A549 (cell line): ENCODE measurements at regions not wholly inside any gene's neighbourhood (a gene's known extent, or its start where the extent isn't known, plus 50 kb on each side); places are given as distances from the start of the nearest gene placed in this dataset.

Source experiments
- BHLHE40 ChIP-seq: IDR thresholded peaks from 2 replicates; pipeline ENCODE4 v1.6.1; 2012; ENCODE audit warnings: low read depth, low read length, inconsistent platforms
- MAFK ChIP-seq: fragments of 450-650 bp; IDR thresholded peaks from 2 replicates; pipeline ENCODE4 v1.6.1; 2014; ENCODE audit not compliant: partially characterized antibody
- MYC ChIP-seq: IDR thresholded peaks from 2 replicates; pipeline ENCODE4 v1.6.1; 2012; ENCODE audit warnings: mild to moderate bottlenecking, inconsistent platforms, low read length, improper control_type of control experiment, borderline replicate concordance
- POLR2A ChIP-seq: IDR thresholded peaks from 2 replicates; pipeline ENCODE4 v1.6.1; 2012; ENCODE audit warnings: mild to moderate bottlenecking, low read length
- POLR2AphosphoS2 ChIP-seq: conservative IDR thresholded peaks from 2 replicates; pipeline ENCODE4 v1.6.1; 2012; ENCODE audit warnings: low read length, improper control_type of control experiment, inconsistent platforms
- RFX5 ChIP-seq: fragments of 450-650 bp; IDR thresholded peaks from 2 replicates; pipeline ENCODE4 v1.7.1; 2014; ENCODE audit warnings: antibody characterized with exemption, mild to moderate bottlenecking, moderate library complexity
- RNF2 ChIP-seq: fragments of 200-600 bp; sonication (generic); IDR thresholded peaks from 2 replicates; pipeline ENCODE4 v1.6.1; 2016; ENCODE audit warnings: low read depth, mild to moderate bottlenecking, antibody characterized with exemption, moderate library complexity, borderline replicate concordance
- TFCP2L1 ChIP-seq: fragments of 250-450 bp; sonication (Bioruptor Pico); IDR thresholded peaks from 2 replicates; pipeline ENCODE4 v1.5.0; 2021; ENCODE audit warnings: mild to moderate bottlenecking
- TF ChIP-seq, protein P1 (sequence below): fragments of 450-650 bp; IDR thresholded peaks from 2 replicates; pipeline ENCODE4 v1.6.1; 2014; ENCODE audit warnings: antibody characterized with exemption
- TF ChIP-seq, protein P2 (sequence below): IDR thresholded peaks from 2 replicates; pipeline ENCODE4 v1.6.1; 2012
- TF ChIP-seq, protein P3 (sequence below): fragments of >200 bp; sonication (Bioruptor Twin); formaldehyde crosslinking; IDR thresholded peaks from 3 replicates; pipeline ENCODE4 v1.5.1; 2016
- TF ChIP-seq, protein P4 (sequence below): IDR thresholded peaks from 2 replicates; pipeline ENCODE4 v1.6.1; 2012; ENCODE audit warnings: low read depth, borderline replicate concordance

DNA sequence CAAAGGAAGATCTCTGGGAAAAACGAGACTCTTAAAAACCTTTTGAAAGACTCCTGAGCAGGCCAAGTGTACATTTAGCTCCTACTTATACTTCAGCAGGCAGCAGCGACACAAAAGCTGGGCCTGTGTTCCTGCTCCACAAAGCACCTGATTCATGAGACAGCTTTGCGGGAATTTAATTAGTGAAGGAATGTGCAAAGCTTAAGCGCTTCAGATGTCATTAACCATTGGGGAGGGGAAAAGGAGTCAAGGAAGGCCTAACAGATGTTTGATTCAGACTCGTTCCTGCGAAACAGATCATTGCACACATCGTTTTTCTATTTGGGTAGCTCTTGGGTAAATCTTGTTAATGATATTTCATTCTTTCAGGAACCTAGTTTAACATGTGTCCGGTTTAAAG is 125.9 kb downstream of the MAIP1 start:
- TF ChIP-seq RFX5 (no peak), BHLHE40 (no peak), POLR2AphosphoS2 (no peak), TFCP2L1 (CRISPR knock-in tag) (no peak), MAFK (no peak), RNF2 (no peak), MYC (no peak), POLR2A (no peak)
- TF ChIP-seq, protein P1, sequence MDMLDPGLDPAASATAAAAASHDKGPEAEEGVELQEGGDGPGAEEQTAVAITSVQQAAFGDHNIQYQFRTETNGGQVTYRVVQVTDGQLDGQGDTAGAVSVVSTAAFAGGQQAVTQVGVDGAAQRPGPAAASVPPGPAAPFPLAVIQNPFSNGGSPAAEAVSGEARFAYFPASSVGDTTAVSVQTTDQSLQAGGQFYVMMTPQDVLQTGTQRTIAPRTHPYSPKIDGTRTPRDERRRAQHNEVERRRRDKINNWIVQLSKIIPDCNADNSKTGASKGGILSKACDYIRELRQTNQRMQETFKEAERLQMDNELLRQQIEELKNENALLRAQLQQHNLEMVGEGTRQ: no peak
- TF ChIP-seq, protein P2, sequence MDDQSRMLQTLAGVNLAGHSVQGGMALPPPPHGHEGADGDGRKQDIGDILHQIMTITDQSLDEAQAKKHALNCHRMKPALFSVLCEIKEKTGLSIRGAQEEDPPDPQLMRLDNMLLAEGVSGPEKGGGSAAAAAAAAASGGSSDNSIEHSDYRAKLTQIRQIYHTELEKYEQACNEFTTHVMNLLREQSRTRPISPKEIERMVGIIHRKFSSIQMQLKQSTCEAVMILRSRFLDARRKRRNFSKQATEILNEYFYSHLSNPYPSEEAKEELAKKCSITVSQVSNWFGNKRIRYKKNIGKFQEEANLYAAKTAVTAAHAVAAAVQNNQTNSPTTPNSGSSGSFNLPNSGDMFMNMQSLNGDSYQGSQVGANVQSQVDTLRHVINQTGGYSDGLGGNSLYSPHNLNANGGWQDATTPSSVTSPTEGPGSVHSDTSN: no peak
- TF ChIP-seq, protein P3, sequence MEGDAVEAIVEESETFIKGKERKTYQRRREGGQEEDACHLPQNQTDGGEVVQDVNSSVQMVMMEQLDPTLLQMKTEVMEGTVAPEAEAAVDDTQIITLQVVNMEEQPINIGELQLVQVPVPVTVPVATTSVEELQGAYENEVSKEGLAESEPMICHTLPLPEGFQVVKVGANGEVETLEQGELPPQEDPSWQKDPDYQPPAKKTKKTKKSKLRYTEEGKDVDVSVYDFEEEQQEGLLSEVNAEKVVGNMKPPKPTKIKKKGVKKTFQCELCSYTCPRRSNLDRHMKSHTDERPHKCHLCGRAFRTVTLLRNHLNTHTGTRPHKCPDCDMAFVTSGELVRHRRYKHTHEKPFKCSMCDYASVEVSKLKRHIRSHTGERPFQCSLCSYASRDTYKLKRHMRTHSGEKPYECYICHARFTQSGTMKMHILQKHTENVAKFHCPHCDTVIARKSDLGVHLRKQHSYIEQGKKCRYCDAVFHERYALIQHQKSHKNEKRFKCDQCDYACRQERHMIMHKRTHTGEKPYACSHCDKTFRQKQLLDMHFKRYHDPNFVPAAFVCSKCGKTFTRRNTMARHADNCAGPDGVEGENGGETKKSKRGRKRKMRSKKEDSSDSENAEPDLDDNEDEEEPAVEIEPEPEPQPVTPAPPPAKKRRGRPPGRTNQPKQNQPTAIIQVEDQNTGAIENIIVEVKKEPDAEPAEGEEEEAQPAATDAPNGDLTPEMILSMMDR: no peak
- TF ChIP-seq, protein P4, sequence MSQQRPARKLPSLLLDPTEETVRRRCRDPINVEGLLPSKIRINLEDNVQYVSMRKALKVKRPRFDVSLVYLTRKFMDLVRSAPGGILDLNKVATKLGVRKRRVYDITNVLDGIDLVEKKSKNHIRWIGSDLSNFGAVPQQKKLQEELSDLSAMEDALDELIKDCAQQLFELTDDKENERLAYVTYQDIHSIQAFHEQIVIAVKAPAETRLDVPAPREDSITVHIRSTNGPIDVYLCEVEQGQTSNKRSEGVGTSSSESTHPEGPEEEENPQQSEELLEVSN: no peak
